Peyer's patch (tissue), 4 donors: ENCODE measurements at regions not wholly inside any gene's neighbourhood (a gene's known extent, or its start where the extent isn't known, plus 50 kb on each side); places are given as distances from the start of the nearest gene placed in this dataset.

Source experiments
- DNase-seq, 3 donors: peaks; one replicate each; pipeline ENCODE4 v3.0.0-alpha.2; 2017 to 2019
- H3K27ac ChIP-seq, 4 donors: fragments of 200-600 bp; sonication (generic); one replicate each; pipeline ENCODE4 v1.5.1; 2016 to 2019
- H3K27me3 ChIP-seq, 2 donors: fragments of 200-600 bp; sonication (generic); one replicate each; pipeline ENCODE4 v1.5.1; 2019
- H3K36me3 ChIP-seq, 3 donors: fragments of 200-600 bp; sonication (generic); one replicate each; pipeline ENCODE4 v1.5.1; 2016 to 2019
- H3K4me1 ChIP-seq, 4 donors: fragments of 200-600 bp; sonication (generic); one replicate each; pipeline ENCODE4 v1.5.1; 2016 to 2019
- H3K4me3 ChIP-seq, 4 donors: fragments of 200-600 bp; sonication (generic); 1 replicate in 3 of 4; 2 replicates in 1 of 4; pipeline ENCODE4 v1.5.1; 2016 to 2019; ENCODE audit warnings: mild to moderate bottlenecking in 1 of 4
- H3K9me3 ChIP-seq, 4 donors: fragments of 200-600 bp; sonication (generic); one replicate each; pipeline ENCODE4 v1.5.1; 2016 to 2019; ENCODE audit warnings: mild to moderate bottlenecking in 1 of 4
- POLR2A ChIP-seq, 2 donors: fragments of 450-650 bp; IDR thresholded peaks; one replicate each; pipeline ENCODE4 v1.5.1; 2017; ENCODE audit warnings: antibody characterized with exemption in 2 of 2, mild to moderate bottlenecking in 2 of 2, moderate library complexity in 2 of 2
- TF ChIP-seq, protein P1 (sequence below), 6 experiments: fragments of 450-650 bp in 4 of 6; fragments of 200-600 bp in 2 of 6; sonication (generic) in 1 of 6; IDR thresholded peaks; one replicate each; pipeline ENCODE4 v1.5.1; 2017 to 2019; ENCODE audit warnings: antibody characterized with exemption in 6 of 6, mild to moderate bottlenecking in 3 of 6, moderate library complexity in 1 of 6

DNA sequence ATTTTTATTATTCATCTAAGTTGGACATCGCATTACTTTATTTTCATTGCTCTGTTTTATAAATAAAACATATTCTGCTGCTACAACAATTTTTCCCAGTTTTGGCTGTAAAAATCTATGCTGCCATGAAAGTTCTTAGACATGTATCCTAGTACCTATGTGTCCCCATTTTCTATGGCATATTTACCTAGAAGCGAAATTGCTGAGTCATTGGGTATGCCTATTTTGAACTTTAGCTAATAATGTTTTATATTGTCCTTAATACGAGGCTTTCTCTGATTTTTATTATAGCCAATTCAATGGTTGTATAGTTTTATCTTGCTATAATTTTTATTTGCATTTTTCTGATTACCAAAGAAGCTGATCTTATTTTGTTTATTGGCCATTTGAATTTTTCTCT is 110.5 kb upstream of the DPP10 start:
- no peaks in the 10 kb centered on the region for H3K36me3 ChIP-seq
- no peaks in the 10 kb centered on the region for H3K9me3 ChIP-seq
- DNase-seq, result no peak
- no peaks in the 10 kb centered on the region for H3K27me3 ChIP-seq
- H3K27ac ChIP-seq, result no peak overlapping the region
- no peaks in the 10 kb centered on the region for H3K4me1 ChIP-seq
- TF ChIP-seq, protein P1, sequence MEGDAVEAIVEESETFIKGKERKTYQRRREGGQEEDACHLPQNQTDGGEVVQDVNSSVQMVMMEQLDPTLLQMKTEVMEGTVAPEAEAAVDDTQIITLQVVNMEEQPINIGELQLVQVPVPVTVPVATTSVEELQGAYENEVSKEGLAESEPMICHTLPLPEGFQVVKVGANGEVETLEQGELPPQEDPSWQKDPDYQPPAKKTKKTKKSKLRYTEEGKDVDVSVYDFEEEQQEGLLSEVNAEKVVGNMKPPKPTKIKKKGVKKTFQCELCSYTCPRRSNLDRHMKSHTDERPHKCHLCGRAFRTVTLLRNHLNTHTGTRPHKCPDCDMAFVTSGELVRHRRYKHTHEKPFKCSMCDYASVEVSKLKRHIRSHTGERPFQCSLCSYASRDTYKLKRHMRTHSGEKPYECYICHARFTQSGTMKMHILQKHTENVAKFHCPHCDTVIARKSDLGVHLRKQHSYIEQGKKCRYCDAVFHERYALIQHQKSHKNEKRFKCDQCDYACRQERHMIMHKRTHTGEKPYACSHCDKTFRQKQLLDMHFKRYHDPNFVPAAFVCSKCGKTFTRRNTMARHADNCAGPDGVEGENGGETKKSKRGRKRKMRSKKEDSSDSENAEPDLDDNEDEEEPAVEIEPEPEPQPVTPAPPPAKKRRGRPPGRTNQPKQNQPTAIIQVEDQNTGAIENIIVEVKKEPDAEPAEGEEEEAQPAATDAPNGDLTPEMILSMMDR (IDR thresholded peaks at IDR 0.05), result no peak
- TF ChIP-seq POLR2A (IDR thresholded peaks at IDR 0.05), result no peak
- no peak overlapping the region for H3K4me3 ChIP-seq

DNA sequence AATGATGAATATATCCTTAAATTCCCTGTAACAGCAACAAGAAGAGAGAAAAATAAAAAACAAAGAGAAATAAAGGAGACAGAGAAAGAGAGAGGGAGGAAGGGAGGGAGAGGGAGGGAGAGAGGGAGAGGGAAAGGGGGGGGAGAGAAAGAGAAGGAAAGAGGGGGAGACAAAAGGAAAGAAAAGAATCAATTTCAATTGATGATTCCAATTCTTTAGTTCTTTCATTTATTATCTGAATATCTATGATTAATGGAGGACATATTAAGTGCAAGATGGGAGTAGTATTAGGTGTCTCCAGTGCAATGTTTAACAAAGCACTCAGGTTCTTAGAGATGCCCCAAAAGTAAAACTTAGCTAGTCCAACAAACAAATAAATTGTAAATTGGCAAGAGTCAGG is 97.2 kb upstream of the DPP10 start:
- Histone ChIP-seq H3K9me3 (no peaks in the 10 kb centered on the region), H3K4me1 (no peaks in the 10 kb centered on the region), H3K4me3 (no peak overlapping the region), H3K36me3 (no peaks in the 10 kb centered on the region), H3K27me3 (no peaks in the 10 kb centered on the region), H3K27ac (no peak overlapping the region)
- no peak for DNase-seq
- no peak for TF ChIP-seq POLR2A (IDR thresholded peaks at IDR 0.05)
- TF ChIP-seq, protein P1 (IDR thresholded peaks at IDR 0.05), result no peak

DNA sequence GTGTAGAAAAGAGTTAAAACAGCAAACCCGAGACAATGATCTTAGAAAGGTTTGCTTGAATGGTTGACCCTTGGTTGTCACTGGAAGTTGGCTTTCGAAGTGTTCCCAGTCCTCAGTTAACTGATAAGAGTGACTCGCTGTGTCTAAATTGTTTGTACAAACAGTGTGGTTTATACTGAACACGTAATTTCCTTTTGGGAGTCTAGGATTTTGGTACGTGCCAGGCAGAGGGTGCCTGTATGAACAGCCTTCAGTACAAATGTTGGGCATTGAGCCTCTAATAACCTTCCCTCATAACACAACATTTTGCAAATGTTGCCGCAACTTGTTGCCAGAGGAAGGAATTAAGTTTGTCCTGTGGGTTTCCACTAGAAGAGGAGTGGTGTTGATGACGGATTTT is 95.8 kb upstream of the DPP10 start:
- no peaks in the 10 kb centered on the region for H3K4me1 ChIP-seq
- no peak for DNase-seq
- no peaks in the 10 kb centered on the region for H3K9me3 ChIP-seq
- no peak for TF ChIP-seq POLR2A (IDR thresholded peaks at IDR 0.05)
- TF ChIP-seq, protein P1 (IDR thresholded peaks at IDR 0.05), result no peak
- H3K36me3 ChIP-seq, result no peaks in the 10 kb centered on the region
- no peak overlapping the region for H3K27ac ChIP-seq
- no peak overlapping the region for H3K4me3 ChIP-seq
- no peaks in the 10 kb centered on the region for H3K27me3 ChIP-seq

DNA sequence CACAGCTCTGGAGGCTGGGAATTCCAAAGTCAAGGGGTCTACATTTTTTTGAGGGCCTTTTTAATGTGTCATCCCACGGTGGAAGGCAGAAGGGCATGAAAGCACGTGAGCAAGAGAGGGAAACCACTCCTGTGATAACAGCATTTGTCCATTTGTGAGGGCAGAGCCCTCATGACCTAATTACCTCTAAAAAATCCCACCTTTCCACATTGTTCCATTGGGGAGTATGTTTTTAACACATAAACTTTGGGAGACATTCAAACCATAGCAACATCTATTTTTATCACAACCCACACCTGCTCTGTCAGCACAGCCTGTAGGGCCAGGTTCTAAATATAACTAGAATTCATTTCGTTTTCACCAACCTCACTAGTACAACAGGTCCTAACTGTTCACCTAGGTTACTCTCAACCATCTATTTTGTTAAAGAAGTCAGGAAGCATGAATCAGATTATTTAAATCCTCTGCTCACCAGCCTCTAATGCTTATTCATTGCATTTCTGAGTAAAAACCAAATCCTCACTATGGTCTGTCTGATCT is 92.2 kb upstream of the DPP10 start:
- no peak overlapping the region for H3K4me3 ChIP-seq
- no peaks in the 10 kb centered on the region for H3K27me3 ChIP-seq
- H3K36me3 ChIP-seq, result no peaks in the 10 kb centered on the region
- H3K9me3 ChIP-seq, result no peaks in the 10 kb centered on the region
- no peak overlapping the region for H3K27ac ChIP-seq
- no peak for TF ChIP-seq POLR2A (IDR thresholded peaks at IDR 0.05)
- H3K4me1 ChIP-seq, result no peaks in the 10 kb centered on the region
- DNase-seq, result no peak

DNA sequence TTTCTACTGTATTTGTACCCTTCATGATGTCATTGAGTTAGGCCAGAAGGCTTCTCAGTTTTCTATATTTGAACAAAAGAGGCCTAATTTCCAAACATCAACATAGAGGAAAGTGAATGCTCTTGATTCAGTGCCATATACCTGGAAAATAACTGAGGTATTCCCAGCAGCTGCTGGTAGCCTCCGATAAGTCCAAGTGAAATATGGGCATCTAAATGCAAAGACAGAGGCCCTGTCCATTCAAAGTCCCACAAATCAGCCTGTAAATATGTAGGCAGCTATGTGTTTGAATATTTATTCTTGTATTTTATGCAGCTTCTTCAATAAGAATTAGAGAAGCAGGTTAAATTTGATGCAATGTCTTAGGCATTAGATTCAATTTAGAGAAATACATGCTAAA is 89.5 kb upstream of the DPP10 start:
- TF ChIP-seq, protein P1 (IDR thresholded peaks at IDR 0.05), result no peak
- no peak for TF ChIP-seq POLR2A (IDR thresholded peaks at IDR 0.05)
- Histone ChIP-seq H3K4me3 (no peak overlapping the region), H3K27me3 (no peaks in the 10 kb centered on the region), H3K27ac (no peak overlapping the region), H3K9me3 (no peaks in the 10 kb centered on the region), H3K4me1 (no peaks in the 10 kb centered on the region), H3K36me3 (no peaks in the 10 kb centered on the region)
- DNase-seq, result no peak

DNA sequence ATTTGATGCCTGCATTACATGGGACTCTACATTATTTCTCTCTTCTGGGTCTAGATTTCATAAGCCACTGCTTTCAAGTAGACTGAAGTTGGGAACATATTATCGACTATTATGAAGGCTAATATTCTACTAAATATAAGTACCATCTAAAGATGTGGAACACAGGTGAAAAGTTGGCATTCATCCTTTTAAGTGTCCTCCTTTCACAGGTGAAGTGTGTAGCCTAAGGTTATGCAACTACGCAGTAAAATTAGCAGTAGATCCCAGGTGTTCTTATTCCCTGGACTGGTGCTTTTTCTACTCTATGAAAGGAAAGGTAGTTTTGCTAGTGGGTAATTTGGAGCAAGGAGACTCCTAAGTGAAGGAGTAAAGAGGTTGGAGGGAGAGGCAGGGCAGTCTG is 88.2 kb upstream of the DPP10 start:
- Histone ChIP-seq H3K4me3 (no peak overlapping the region), H3K27ac (no peak overlapping the region), H3K36me3 (no peaks in the 10 kb centered on the region), H3K4me1 (no peaks in the 10 kb centered on the region), H3K27me3 (no peaks in the 10 kb centered on the region), H3K9me3 (no peaks in the 10 kb centered on the region)
- TF ChIP-seq, protein P1 (IDR thresholded peaks at IDR 0.05), result no peak
- no peak for TF ChIP-seq POLR2A (IDR thresholded peaks at IDR 0.05)
- DNase-seq, result no peak
